H1 (cell line): ENCODE measurements at regions not wholly inside any gene's neighbourhood (a gene's known extent, or its start where the extent isn't known, plus 50 kb on each side); places are given as distances from the start of the nearest gene placed in this dataset.
A peak's percentile ranks its signal among the peaks of the same experiment; 100 is the strongest.

Experiments used
- CTCF ChIA-PET: fragments of 300-600 bp; sonication (Branson Sonifier 250); formaldehyde crosslinking; loops from one replicate; lab custom pipeline; 2021; ENCODE audit not compliant: partially characterized antibody; lab: Charles Lee
- POLR2A ChIA-PET: fragments of 300-600 bp; sonication (Branson Sonifier 250); formaldehyde crosslinking; loops from one replicate; lab custom pipeline; 2021; ENCODE audit warnings: inconsistent platforms; ENCODE audit not compliant: partially characterized antibody; lab: Charles Lee
- DNase-seq, 2 experiments: peaks; one replicate each; pipeline versions ENCODE4 v3.0.0 to v3.0.0-alpha.2; 2010 to 2022; ENCODE audit warnings: low spot score in 2 of 2, low read depth in 1 of 2, mixed read lengths in 1 of 2
- FAIRE-seq: peaks from 2 replicates; lab custom pipeline; 2011; peaks lifted over from hg19 to GRCh38; lab: Jason Lieb, UNC
- H2AFZ ChIP-seq: 2 replicates; pipeline ENCODE4 v1.8.1; 2012; ENCODE audit warnings: low read length, inconsistent platforms
- H2AK5ac ChIP-seq: 2 replicates; pipeline ENCODE4 v1.6.1; 2013; ENCODE audit warnings: low read depth, low read length
- H2BK120ac ChIP-seq: replicated peaks from 2 replicates; pipeline ENCODE3; 2013; ENCODE audit warnings: low read depth, low read length, inconsistent platforms
- H2BK12ac ChIP-seq: 2 replicates; pipeline ENCODE4 v1.6.1; 2013; ENCODE audit warnings: low read depth, low read length
- H2BK15ac ChIP-seq: 2 replicates; pipeline ENCODE4 v1.6.1; 2013; ENCODE audit warnings: low read length
- H2BK20ac ChIP-seq: 2 replicates; pipeline ENCODE4 v1.6.1; 2013; ENCODE audit warnings: low read length
- H2BK5ac ChIP-seq: 2 replicates; pipeline ENCODE4 v1.6.1; 2013; ENCODE audit warnings: low read depth, low read length
- H3K14ac ChIP-seq: 2 replicates; pipeline ENCODE4 v1.6.1; 2013; ENCODE audit warnings: inconsistent platforms; ENCODE audit not compliant: insufficient read length
- H3K18ac ChIP-seq: 2 replicates; pipeline ENCODE4 v1.6.1; 2013; ENCODE audit warnings: low read length; ENCODE audit errors: extremely low read depth
- H3K23ac ChIP-seq: 2 replicates; pipeline ENCODE4 v1.6.1; 2013; ENCODE audit warnings: inconsistent platforms; ENCODE audit not compliant: insufficient read length
- H3K23me2 ChIP-seq: 2 replicates; pipeline ENCODE4 v1.6.1; 2013; ENCODE audit warnings: low read depth, low read length
- H3K27ac ChIP-seq: 2 replicates; pipeline ENCODE4 v1.6.1; 2011; ENCODE audit warnings: low read depth, low read length, inconsistent platforms
- H3K27me3 ChIP-seq, 4 experiments: replicated peaks in 1 of 4; 1 replicate in 1 of 4; 2 replicates in 3 of 4; pipeline versions ENCODE4 v1.6.1 to v1.8.1; 2011 to 2013; ENCODE audit warnings: low read length in 3 of 4, mild to moderate bottlenecking in 3 of 4, inconsistent platforms in 2 of 4, mixed read lengths in 2 of 4, moderate library complexity in 1 of 4; ENCODE audit not compliant: control insufficient read depth in 3 of 4, insufficient read depth in 3 of 4; ENCODE audit errors: extremely low read depth in 1 of 4
- H3K36me3 ChIP-seq, 4 experiments: 2 replicates each; pipeline versions ENCODE4 v1.6.1 to v1.8.1; 2011 to 2013; ENCODE audit warnings: mild to moderate bottlenecking in 4 of 4, low read length in 3 of 4, moderate library complexity in 2 of 4, control low read depth in 1 of 4, inconsistent platforms in 1 of 4; ENCODE audit not compliant: insufficient read depth in 4 of 4, control insufficient read depth in 2 of 4
- H3K4ac ChIP-seq: replicated peaks from 2 replicates; pipeline ENCODE3; 2013; ENCODE audit warnings: low read length, low read depth, mixed read lengths, inconsistent platforms; ENCODE audit not compliant: insufficient read length
- H3K4me1 ChIP-seq, 4 experiments: replicated peaks in 1 of 4; 1 replicate in 1 of 4; 2 replicates in 3 of 4; pipeline versions ENCODE4 v1.6.1 to v1.8.1; 2011 to 2013; ENCODE audit warnings: low read length in 3 of 4, inconsistent platforms in 2 of 4, mixed read lengths in 1 of 4; ENCODE audit not compliant: insufficient read depth in 4 of 4, control insufficient read depth in 3 of 4
- H3K4me2 ChIP-seq, 2 experiments: 2 replicates each; pipeline versions ENCODE4 v1.6.1 to v1.8.1; 2011 to 2013; ENCODE audit warnings: low read depth in 2 of 2, low read length in 2 of 2, control low read depth in 1 of 2, inconsistent platforms in 1 of 2, mild to moderate bottlenecking in 1 of 2; ENCODE audit not compliant: insufficient read depth in 1 of 2
- H3K4me3 ChIP-seq, 4 experiments: fragments of 200-600, 300-600 bp in 1 of 4; sonication (generic), shearing (Covaris generic), sonication (Bioruptor Twin) in 1 of 4; 2 replicates each; pipeline versions ENCODE4 v1.5.1 to v1.8.1; 2011 to 2016; ENCODE audit warnings: low read length in 4 of 4, low read depth in 3 of 4, control low read depth in 2 of 4, inconsistent platforms in 2 of 4, mild to moderate bottlenecking in 2 of 4, mixed read lengths in 1 of 4, moderate library complexity in 1 of 4; ENCODE audit not compliant: insufficient read depth in 2 of 4; ENCODE audit errors: extremely low read depth in 1 of 4
- H3K56ac ChIP-seq: replicated peaks from 2 replicates; pipeline ENCODE3; 2013; ENCODE audit warnings: low read depth, mild to moderate bottlenecking, mixed read lengths, low read length, inconsistent platforms; ENCODE audit not compliant: insufficient read length
- H3K79me1 ChIP-seq: 2 replicates; pipeline ENCODE4 v1.6.1; 2013; ENCODE audit warnings: low read depth, low read length, control low read depth
- H3K79me2 ChIP-seq, 2 experiments: 2 replicates each; pipeline versions ENCODE4 v1.6.1 to v1.8.1; 2012 to 2013; ENCODE audit warnings: low read length in 2 of 2, mild to moderate bottlenecking in 2 of 2, inconsistent platforms in 1 of 2; ENCODE audit not compliant: insufficient read depth in 2 of 2, control insufficient read depth in 1 of 2
- H3K9ac ChIP-seq, 4 experiments: replicated peaks in 1 of 4; 1 replicate in 1 of 4; 2 replicates in 3 of 4; pipeline versions ENCODE4 v1.6.1 to v1.8.1; 2011 to 2013; ENCODE audit warnings: low read depth in 3 of 4, low read length in 3 of 4, control low read depth in 2 of 4, mild to moderate bottlenecking in 2 of 4, moderate library complexity in 2 of 4, inconsistent platforms in 1 of 4; ENCODE audit errors: extremely low read depth in 1 of 4
- H3K9me3 ChIP-seq, 2 experiments: 2 replicates each; pipeline versions ENCODE4 v1.6.1 to v1.8.1; 2012 to 2013; ENCODE audit warnings: mild to moderate bottlenecking in 2 of 2, moderate library complexity in 2 of 2, control low read depth in 1 of 2, inconsistent platforms in 1 of 2, low read depth in 1 of 2, low read length in 1 of 2, mixed read lengths in 1 of 2; ENCODE audit not compliant: insufficient read depth in 2 of 2
- H4K20me1 ChIP-seq, 2 experiments: replicated peaks in 1 of 2; 2 replicates each; pipeline versions ENCODE3 to v1.8.1; 2011 to 2013; ENCODE audit warnings: inconsistent platforms in 2 of 2, low read length in 2 of 2, mild to moderate bottlenecking in 1 of 2; ENCODE audit not compliant: insufficient read depth in 2 of 2, control insufficient read depth in 1 of 2
- H4K5ac ChIP-seq: 2 replicates; pipeline ENCODE4 v1.6.1; 2013; ENCODE audit warnings: low read length, low read depth, mixed read lengths, inconsistent platforms; ENCODE audit not compliant: insufficient read length
- H4K8ac ChIP-seq: 2 replicates; pipeline ENCODE4 v1.8.0; 2013; ENCODE audit warnings: mild to moderate bottlenecking, moderate library complexity, low read length, inconsistent platforms; ENCODE audit not compliant: insufficient read depth; ENCODE audit errors: extremely low read depth
- H4K91ac ChIP-seq: replicated peaks from 2 replicates; pipeline ENCODE3; 2013; ENCODE audit warnings: low read length, mixed read lengths, inconsistent platforms; ENCODE audit not compliant: insufficient read length
- CHD2 ChIP-seq: IDR thresholded peaks from 2 replicates; pipeline ENCODE4 v1.6.1; 2012; ENCODE audit warnings: low read length, improper control_type of control experiment
- EP300 ChIP-seq, 2 experiments: IDR thresholded peaks; 1 replicate in 1 of 2; 2 replicates in 1 of 2; pipeline ENCODE4 v1.6.1; 2011 to 2012; ENCODE audit warnings: low read depth in 2 of 2, low read length in 2 of 2, mild to moderate bottlenecking in 2 of 2, borderline replicate concordance in 1 of 2, inconsistent platforms in 1 of 2, moderate library complexity in 1 of 2
- GABPA ChIP-seq: IDR thresholded peaks from 2 replicates; pipeline ENCODE4 v1.6.1; 2011; ENCODE audit warnings: mild to moderate bottlenecking, low read length, moderate library complexity, borderline replicate concordance; ENCODE audit not compliant: insufficient read depth
- RAD21 ChIP-seq, 2 experiments: IDR thresholded peaks in 1 of 2; conservative IDR thresholded peaks in 1 of 2; 2 replicates each; pipeline ENCODE4 v1.6.1; 2011; ENCODE audit warnings: low read depth in 2 of 2, low read length in 2 of 2, improper control_type of control experiment in 1 of 2, inconsistent platforms in 1 of 2, mild to moderate bottlenecking in 1 of 2, moderate library complexity in 1 of 2
- RBBP5 ChIP-seq: IDR thresholded peaks from 2 replicates; pipeline ENCODE4 v1.7.1; 2012; ENCODE audit warnings: low read depth, mild to moderate bottlenecking, inconsistent platforms, low read length, moderate library complexity, borderline replicate concordance
- RNF2 ChIP-seq: fragments of 200-900, 300-1000 bp; sonication (generic); IDR thresholded peaks from 2 replicates; pipeline ENCODE4 v1.7.1; 2016; ENCODE audit warnings: borderline replicate concordance, low read depth, mild to moderate bottlenecking, antibody characterized with exemption, low read length; ENCODE audit not compliant: poor library complexity, severe bottlenecking; ENCODE audit errors: missing control alignments
- SRF ChIP-seq: IDR thresholded peaks from 2 replicates; pipeline ENCODE4 v1.6.1; 2011; ENCODE audit warnings: mild to moderate bottlenecking, low read depth, low read length, moderate library complexity
- SUZ12 ChIP-seq: fragments of 200-600 bp; sonication (generic); IDR thresholded peaks from 2 replicates; pipeline ENCODE4 v1.6.1; 2012; ENCODE audit warnings: mild to moderate bottlenecking, inconsistent platforms, low read length, moderate library complexity, mixed read lengths
- TF ChIP-seq, protein P1 (sequence below), 3 experiments: IDR thresholded peaks; 1 replicate in 2 of 3; 2 replicates in 1 of 3; pipeline versions ENCODE4 v1.5.1 to v1.6.1; 2011; ENCODE audit warnings: low read length in 3 of 3, mild to moderate bottlenecking in 3 of 3, inconsistent platforms in 2 of 3, low read depth in 1 of 3, moderate library complexity in 1 of 3; ENCODE audit not compliant: insufficient read depth in 1 of 3; ENCODE audit errors: control extremely low read depth in 1 of 3
- TF ChIP-seq, protein P2 (sequence below): IDR thresholded peaks from 2 replicates; pipeline ENCODE4 v1.6.1; 2011; ENCODE audit warnings: low read length, improper control_type of control experiment

DNA sequence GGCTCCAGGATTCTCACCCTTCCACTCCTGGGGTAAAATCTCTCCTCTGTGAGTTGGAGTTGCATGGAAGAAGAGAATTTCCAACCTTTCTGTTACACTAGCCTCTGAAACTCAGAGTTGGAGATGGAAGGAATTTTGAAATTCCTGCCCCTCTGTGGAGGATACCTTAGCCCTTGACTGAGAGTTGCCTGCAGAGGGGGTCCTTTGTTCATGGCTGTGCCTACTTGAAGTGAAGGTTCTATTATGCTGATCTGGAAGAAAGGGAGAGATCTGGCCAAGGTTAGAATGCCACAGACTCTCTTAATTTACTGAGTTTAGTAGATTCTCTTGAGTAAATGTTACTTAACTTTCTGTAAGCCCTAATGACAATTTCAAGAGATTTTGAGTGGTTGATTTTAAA is 626.6 kb upstream of the GYPC start:
- H2BK120ac ChIP-seq, result no peak overlapping the region
- no peak overlapping the region for H3K14ac ChIP-seq
- no peaks in the 10 kb centered on the region for H4K20me1 ChIP-seq
- peaks cover 0 to 3% (median 0%) of the 10 kb centered on the region in 4 experiments; a peak in 2 of 7 replicates for H3K4me1 ChIP-seq
- no peaks in the 10 kb centered on the region for H3K23me2 ChIP-seq
- no peak overlapping the region for H3K27ac ChIP-seq
- no peak overlapping the region for H3K9ac ChIP-seq
- no peak overlapping the region for H2BK20ac ChIP-seq
- H2BK12ac ChIP-seq, result no peak overlapping the region
- no peak overlapping the region for H4K8ac ChIP-seq
- H3K56ac ChIP-seq, result no peak overlapping the region
- no peak overlapping the region; the same call in 1 of the 2 replicates for H3K18ac ChIP-seq
- ChIA-PET CTCF (interaction anchor here (1.0 to 1.7 kb wide), 6 partner anchors 12 to 943 kb away, joined by 3 to 4 read pairs (median 3); no protein-coding TSS in a partner anchor), POLR2A (no interaction called here)
- H3K23ac ChIP-seq, result no peak overlapping the region
- peak; percentile 72 for FAIRE-seq
- no peaks in the 10 kb centered on the region for H3K36me3 ChIP-seq
- no peaks in the 10 kb centered on the region for H3K79me2 ChIP-seq
- no peak overlapping the region for H4K5ac ChIP-seq
- no peak overlapping the region for H3K4me2 ChIP-seq
- no peak overlapping the region for H2BK15ac ChIP-seq
- no peaks in the 10 kb centered on the region for H3K27me3 ChIP-seq
- no peak overlapping the region for H4K91ac ChIP-seq
- H3K79me1 ChIP-seq, result no peaks in the 10 kb centered on the region
- no peak overlapping the region for H2BK5ac ChIP-seq
- DNase-seq, result peak; percentile 31 to 44
- H2AFZ ChIP-seq, result no peak overlapping the region
- H3K4ac ChIP-seq, result no peak overlapping the region
- no peak overlapping the region for H2AK5ac ChIP-seq
- H3K4me3 ChIP-seq, result no peak overlapping the region
- H3K9me3 ChIP-seq, result no peaks in the 10 kb centered on the region
- TF ChIP-seq SRF, result no peak
- no peak for TF ChIP-seq RBBP5
- TF ChIP-seq RNF2, result no peak
- peak; percentile 74 to 80 for TF ChIP-seq RAD21 (IDR thresholded peaks at IDR 0.05 in 1 of 2, conservative IDR thresholded peaks at IDR 0.05 in 1 of 2; ENCODE audit: low read depth in 2 of 2, low read length in 2 of 2)
- TF ChIP-seq CHD2, result no peak
- TF ChIP-seq, protein P1, sequence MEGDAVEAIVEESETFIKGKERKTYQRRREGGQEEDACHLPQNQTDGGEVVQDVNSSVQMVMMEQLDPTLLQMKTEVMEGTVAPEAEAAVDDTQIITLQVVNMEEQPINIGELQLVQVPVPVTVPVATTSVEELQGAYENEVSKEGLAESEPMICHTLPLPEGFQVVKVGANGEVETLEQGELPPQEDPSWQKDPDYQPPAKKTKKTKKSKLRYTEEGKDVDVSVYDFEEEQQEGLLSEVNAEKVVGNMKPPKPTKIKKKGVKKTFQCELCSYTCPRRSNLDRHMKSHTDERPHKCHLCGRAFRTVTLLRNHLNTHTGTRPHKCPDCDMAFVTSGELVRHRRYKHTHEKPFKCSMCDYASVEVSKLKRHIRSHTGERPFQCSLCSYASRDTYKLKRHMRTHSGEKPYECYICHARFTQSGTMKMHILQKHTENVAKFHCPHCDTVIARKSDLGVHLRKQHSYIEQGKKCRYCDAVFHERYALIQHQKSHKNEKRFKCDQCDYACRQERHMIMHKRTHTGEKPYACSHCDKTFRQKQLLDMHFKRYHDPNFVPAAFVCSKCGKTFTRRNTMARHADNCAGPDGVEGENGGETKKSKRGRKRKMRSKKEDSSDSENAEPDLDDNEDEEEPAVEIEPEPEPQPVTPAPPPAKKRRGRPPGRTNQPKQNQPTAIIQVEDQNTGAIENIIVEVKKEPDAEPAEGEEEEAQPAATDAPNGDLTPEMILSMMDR (IDR thresholded peaks at IDR 0.05; ENCODE audit: control extremely low read depth in 1 of 3, insufficient read depth in 1 of 3, low read depth in 1 of 3, low read length in 3 of 3), result peak in 2 of 3 experiments; percentile 53 to 59; a peak in 3 of 4 replicates
- TF ChIP-seq EP300 (IDR thresholded peaks at IDR 0.05; ENCODE audit: borderline replicate concordance in 1 of 2, low read depth in 2 of 2, low read length in 2 of 2), result no peak
- TF ChIP-seq SUZ12, result no peak
- no peak for TF ChIP-seq GABPA
- TF ChIP-seq, protein P2, sequence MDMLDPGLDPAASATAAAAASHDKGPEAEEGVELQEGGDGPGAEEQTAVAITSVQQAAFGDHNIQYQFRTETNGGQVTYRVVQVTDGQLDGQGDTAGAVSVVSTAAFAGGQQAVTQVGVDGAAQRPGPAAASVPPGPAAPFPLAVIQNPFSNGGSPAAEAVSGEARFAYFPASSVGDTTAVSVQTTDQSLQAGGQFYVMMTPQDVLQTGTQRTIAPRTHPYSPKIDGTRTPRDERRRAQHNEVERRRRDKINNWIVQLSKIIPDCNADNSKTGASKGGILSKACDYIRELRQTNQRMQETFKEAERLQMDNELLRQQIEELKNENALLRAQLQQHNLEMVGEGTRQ, result no peak
